ENCODE measurements at regions not wholly inside any gene's neighbourhood (a gene's known extent, or its start where the extent isn't known, plus 50 kb on each side); places are given as distances from the start of the nearest gene placed in this dataset.
"Not testable (repeated sequence)": the region's sequence is repeated elsewhere in the genome, so short reads cannot be mapped to it uniquely, and the experiment has no call there.

- no peaks in the 10 kb centered on the region for H3K36me3 ChIP-seq
- H3K27me3 ChIP-seq: peaks cover 0 to 5% of the 10 kb centered on the region in 2 donors
- TF ChIP-seq, protein P1, sequence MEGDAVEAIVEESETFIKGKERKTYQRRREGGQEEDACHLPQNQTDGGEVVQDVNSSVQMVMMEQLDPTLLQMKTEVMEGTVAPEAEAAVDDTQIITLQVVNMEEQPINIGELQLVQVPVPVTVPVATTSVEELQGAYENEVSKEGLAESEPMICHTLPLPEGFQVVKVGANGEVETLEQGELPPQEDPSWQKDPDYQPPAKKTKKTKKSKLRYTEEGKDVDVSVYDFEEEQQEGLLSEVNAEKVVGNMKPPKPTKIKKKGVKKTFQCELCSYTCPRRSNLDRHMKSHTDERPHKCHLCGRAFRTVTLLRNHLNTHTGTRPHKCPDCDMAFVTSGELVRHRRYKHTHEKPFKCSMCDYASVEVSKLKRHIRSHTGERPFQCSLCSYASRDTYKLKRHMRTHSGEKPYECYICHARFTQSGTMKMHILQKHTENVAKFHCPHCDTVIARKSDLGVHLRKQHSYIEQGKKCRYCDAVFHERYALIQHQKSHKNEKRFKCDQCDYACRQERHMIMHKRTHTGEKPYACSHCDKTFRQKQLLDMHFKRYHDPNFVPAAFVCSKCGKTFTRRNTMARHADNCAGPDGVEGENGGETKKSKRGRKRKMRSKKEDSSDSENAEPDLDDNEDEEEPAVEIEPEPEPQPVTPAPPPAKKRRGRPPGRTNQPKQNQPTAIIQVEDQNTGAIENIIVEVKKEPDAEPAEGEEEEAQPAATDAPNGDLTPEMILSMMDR (IDR thresholded peaks at IDR 0.05): no peak
- ATAC-seq: no peak
- no peak overlapping the region for H3K4me3 ChIP-seq
- no peaks in the 10 kb centered on the region for H3K9me3 ChIP-seq
- intact Hi-C loops (cut with DNase I): no loop called here
- peaks cover 0 to 7% of the 10 kb centered on the region in 2 donors for H3K4me1 ChIP-seq
- no peak overlapping the region for H3K27ac ChIP-seq
- DNase-seq: no peak
Observed at GRCh38 chr1:148386617-148387016, 96.5 kb downstream of the PPIAL4G start.

- DNase-seq; intact Hi-C loops (cut with DNase I): not testable (repeated sequence)
Observed at GRCh38 chr1:148386031-148386398, 97.1 kb downstream of the PPIAL4G start.

GRCh38 chr1:148385371-148386030 lies 97.6 kb downstream of the PPIAL4G start:
- Histone ChIP-seq H3K9me3 (no peaks in the 10 kb centered on the region), H3K36me3 (no peaks in the 10 kb centered on the region), H3K4me1 (peaks cover 0 to 7% of the 10 kb centered on the region in 2 donors), H3K27me3 (peaks cover 0 to 9% of the 10 kb centered on the region in 2 donors), H3K4me3 (no peak overlapping the region), H3K27ac (no peak overlapping the region)
- DNase-seq (no peak), ATAC-seq (no peak)
- TF ChIP-seq, protein P1 (IDR thresholded peaks at IDR 0.05): no peak
- intact Hi-C loops (cut with DNase I): no loop called here

More at GRCh38 chr1:148386031-148386398, 97.1 kb downstream of the PPIAL4G start:
- not testable (repeated sequence) for H3K27ac ChIP-seq, H3K36me3 ChIP-seq, H3K4me3 ChIP-seq, H3K4me1 ChIP-seq, ATAC-seq, H3K9me3 ChIP-seq, H3K27me3 ChIP-seq

GRCh38 chr1:148383966-148384365 lies 99.1 kb downstream of the PPIAL4G start:
- intact Hi-C loops (cut with DNase I): no loop called here

DNA sequence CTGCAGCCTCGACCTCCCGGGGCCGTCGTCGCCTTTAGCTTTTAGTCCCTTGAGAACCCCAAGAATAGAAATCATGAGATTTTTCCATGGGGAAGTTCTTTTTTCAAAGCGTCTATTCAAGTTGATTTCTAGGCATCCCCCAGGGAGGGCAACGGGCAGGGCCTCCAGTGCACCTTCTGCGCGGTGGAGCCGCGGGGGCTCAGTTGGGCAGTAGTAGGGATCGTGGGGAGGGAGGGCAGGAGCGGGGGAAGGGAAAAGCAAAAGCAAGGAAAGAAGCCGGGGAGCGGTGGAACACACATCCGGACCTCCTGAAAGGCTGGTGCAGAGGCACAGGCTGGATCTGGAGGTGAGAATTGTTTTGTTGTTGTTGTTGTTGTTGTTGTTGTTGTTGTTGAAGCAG lies 103.4 kb downstream of the PPIAL4G start:
- H3K4me1 ChIP-seq: no peaks in the 10 kb centered on the region
- no peaks in the 10 kb centered on the region for H3K9me3 ChIP-seq
- no peak for ATAC-seq
- no peak overlapping the region for H3K4me3 ChIP-seq
- intact Hi-C loops (cut with DNase I): no loop called here
- H3K36me3 ChIP-seq: no peaks in the 10 kb centered on the region
- H3K27ac ChIP-seq: no peak overlapping the region
- TF ChIP-seq, protein P1 (IDR thresholded peaks at IDR 0.05): no peak
- DNase-seq: no peak
- H3K27me3 ChIP-seq: peaks cover 0 to 20% of the 10 kb centered on the region in 2 donors

More at GRCh38 chr1:148383966-148384365, 99.1 kb downstream of the PPIAL4G start:
- ATAC-seq (no peak), DNase-seq (no peak)
- Histone ChIP-seq H3K4me1 (peaks cover 0 to 7% of the 10 kb centered on the region in 2 donors), H3K36me3 (no peaks in the 10 kb centered on the region), H3K9me3 (no peaks in the 10 kb centered on the region), H3K4me3 (no peak overlapping the region), H3K27me3 (peaks cover 0 to 24% of the 10 kb centered on the region in 2 donors), H3K27ac (no peak overlapping the region)
- TF ChIP-seq, protein P1 (IDR thresholded peaks at IDR 0.05): no peak

DNA sequence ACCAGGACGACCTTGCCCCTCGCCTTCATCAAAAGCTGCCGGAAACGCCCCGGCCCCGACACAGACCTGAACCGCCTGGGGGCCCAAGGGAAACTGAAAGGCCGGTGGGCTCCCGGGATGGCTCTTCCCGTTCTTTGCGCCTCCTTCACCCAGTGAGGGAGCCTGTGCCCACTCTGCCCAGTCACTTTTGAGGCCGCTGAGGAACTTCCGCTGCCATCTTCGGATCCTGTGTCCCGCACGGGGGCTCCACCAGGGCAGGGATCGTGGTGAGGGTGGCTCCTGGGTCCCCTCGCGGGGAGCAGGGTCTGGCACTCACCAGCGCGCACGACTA lies 104.0 kb downstream of the PPIAL4G start:
- Histone ChIP-seq H3K27me3 (peaks cover 0 to 20% of the 10 kb centered on the region in 2 donors), H3K27ac (no peak overlapping the region), H3K9me3 (no peaks in the 10 kb centered on the region), H3K36me3 (no peaks in the 10 kb centered on the region), H3K4me3 (no peak overlapping the region), H3K4me1 (no peaks in the 10 kb centered on the region)
- ATAC-seq (no peak), DNase-seq (peak in 1 of 4 donors; percentile 77)
- TF ChIP-seq, protein P1 (IDR thresholded peaks at IDR 0.05): no peak
- intact Hi-C loops (cut with DNase I): no loop called here

DNA sequence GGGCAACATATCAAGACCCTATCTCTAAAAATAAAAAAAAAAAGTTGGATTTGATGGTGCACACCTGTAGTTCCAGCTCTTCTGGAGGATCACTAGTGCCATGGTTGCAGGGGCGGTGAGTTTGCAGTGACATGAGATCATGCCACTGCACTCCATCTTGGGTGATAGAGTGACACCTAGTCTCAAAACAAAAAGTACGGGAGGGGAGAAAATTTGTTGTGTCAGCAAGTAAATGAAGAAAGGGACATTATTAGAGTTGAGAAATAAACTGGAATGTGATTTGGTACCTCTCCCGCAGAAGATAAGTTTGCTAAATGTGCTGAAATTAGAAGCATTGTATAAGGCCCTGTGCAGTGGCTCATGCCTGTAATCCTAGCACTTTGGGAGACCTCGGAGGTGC lies 105.1 kb downstream of the PPIAL4G start:
- H3K36me3 ChIP-seq; H3K4me3 ChIP-seq; ATAC-seq; H3K4me1 ChIP-seq; H3K9me3 ChIP-seq; DNase-seq; H3K27ac ChIP-seq; intact Hi-C loops (cut with DNase I): not testable (repeated sequence)
- peaks cover 0 to 20% of the 10 kb centered on the region in 2 donors for H3K27me3 ChIP-seq

- intact Hi-C loops (cut with DNase I); H3K4me3 ChIP-seq; H3K36me3 ChIP-seq; ATAC-seq; H3K9me3 ChIP-seq; H3K27ac ChIP-seq; DNase-seq: not testable (repeated sequence)
- H3K27me3 ChIP-seq: peaks cover 0 to 20% of the 10 kb centered on the region in 2 donors
- H3K4me1 ChIP-seq: peaks cover 0 to 11% of the 10 kb centered on the region in 2 donors
Observed at GRCh38 chr1:148377045-148377444, 106.1 kb downstream of the PPIAL4G start.

Measured in left lung (tissue), 4 donors.